ENCODE measurements at regions not wholly inside any gene's neighbourhood (a gene's known extent, or its start where the extent isn't known, plus 50 kb on each side); places are given as distances from the start of the nearest gene placed in this dataset.
"Not testable (repeated sequence)": the region's sequence is repeated elsewhere in the genome, so short reads cannot be mapped to it uniquely, and the experiment has no call there.

- TF ChIP-seq POLR2A (IDR thresholded peaks at IDR 0.05; ENCODE audit: extremely low read depth, insufficient read length) (no peak), MYC (IDR thresholded peaks at IDR 0.05; ENCODE audit: low read depth, low read length) (no peak), MAX (IDR thresholded peaks at IDR 0.05; ENCODE audit: low read depth, low read length) (no peak), CTCF (IDR thresholded peaks at IDR 0.05; ENCODE audit: low read depth, low read length) (no peak)
- H3K4me3 ChIP-seq (ENCODE audit: low read depth, low read length): no peak overlapping the region
- DNase-seq (ENCODE audit: low read depth): no peak
Measured at GRCh38 chr13:81247711-81248110, 906.8 kb upstream of the SPRY2 start.

- H3K4me3 ChIP-seq (ENCODE audit: low read depth, low read length): no peak overlapping the region
- TF ChIP-seq MYC (IDR thresholded peaks at IDR 0.05; ENCODE audit: low read depth, low read length) (no peak), MAX (IDR thresholded peaks at IDR 0.05; ENCODE audit: low read depth, low read length) (no peak), POLR2A (IDR thresholded peaks at IDR 0.05; ENCODE audit: extremely low read depth, insufficient read length) (no peak)
- DNase-seq (ENCODE audit: low read depth): no peak
Measured at GRCh38 chr13:81246556-81246955, 905.6 kb upstream of the SPRY2 start.

- no peak for DNase-seq (ENCODE audit: low read depth)
Measured at GRCh38 chr13:81244011-81244410, 903.1 kb upstream of the SPRY2 start.

GRCh38 chr13:81230386-81230785 is 889.5 kb upstream of the SPRY2 start:
- no peak for DNase-seq (ENCODE audit: low read depth)
- TF ChIP-seq MAX (IDR thresholded peaks at IDR 0.05; ENCODE audit: low read depth, low read length) (no peak), CTCF (IDR thresholded peaks at IDR 0.05; ENCODE audit: low read depth, low read length) (no peak), MYC (IDR thresholded peaks at IDR 0.05; ENCODE audit: low read depth, low read length) (no peak), POLR2A (IDR thresholded peaks at IDR 0.05; ENCODE audit: extremely low read depth, insufficient read length) (no peak)
- H3K4me3 ChIP-seq (ENCODE audit: low read depth, low read length): no peak overlapping the region

More at GRCh38 chr13:81244011-81244410, 903.1 kb upstream of the SPRY2 start:
- no peak overlapping the region for H3K4me3 ChIP-seq (ENCODE audit: low read depth, low read length)
- no peak for TF ChIP-seq CTCF (IDR thresholded peaks at IDR 0.05; ENCODE audit: low read depth, low read length)
- TF ChIP-seq MAX (IDR thresholded peaks at IDR 0.05; ENCODE audit: low read depth, low read length): no peak
- TF ChIP-seq POLR2A (IDR thresholded peaks at IDR 0.05; ENCODE audit: extremely low read depth, insufficient read length): no peak
- no peak for TF ChIP-seq MYC (IDR thresholded peaks at IDR 0.05; ENCODE audit: low read depth, low read length)

GRCh38 chr13:81226830-81227229 is 885.9 kb upstream of the SPRY2 start:
- H3K4me3 ChIP-seq (ENCODE audit: low read depth, low read length); DNase-seq (ENCODE audit: low read depth): not testable (repeated sequence)

- H3K4me3 ChIP-seq (ENCODE audit: low read depth, low read length): no peak overlapping the region
- no peak for DNase-seq (ENCODE audit: low read depth)
- TF ChIP-seq CTCF (IDR thresholded peaks at IDR 0.05; ENCODE audit: low read depth, low read length) (no peak), MAX (IDR thresholded peaks at IDR 0.05; ENCODE audit: low read depth, low read length) (no peak), POLR2A (IDR thresholded peaks at IDR 0.05; ENCODE audit: extremely low read depth, insufficient read length) (no peak), MYC (IDR thresholded peaks at IDR 0.05; ENCODE audit: low read depth, low read length) (no peak)
Measured at GRCh38 chr13:81224209-81224833, 883.4 kb upstream of the SPRY2 start.

- no peak overlapping the region for H3K4me3 ChIP-seq (ENCODE audit: low read depth, low read length)
- TF ChIP-seq CTCF (IDR thresholded peaks at IDR 0.05; ENCODE audit: low read depth, low read length) (no peak), POLR2A (IDR thresholded peaks at IDR 0.05; ENCODE audit: extremely low read depth, insufficient read length) (no peak), MAX (IDR thresholded peaks at IDR 0.05; ENCODE audit: low read depth, low read length) (no peak)
Measured at GRCh38 chr13:81223778-81224177, 882.9 kb upstream of the SPRY2 start.

More at GRCh38 chr13:81223778-81224177, 882.9 kb upstream of the SPRY2 start:
- no peak for DNase-seq (ENCODE audit: low read depth)
